ENCODE measurements at regions not wholly inside any gene's neighbourhood (a gene's known extent, or its start where the extent isn't known, plus 50 kb on each side); places are given as distances from the start of the nearest gene placed in this dataset.
A peak's percentile ranks its signal among the peaks of the same experiment; 100 is the strongest.

GRCh38 chr7:25843467-25843866 is 308.5 kb upstream of the NFE2L3 start:
- TF ChIP-seq, protein P1, sequence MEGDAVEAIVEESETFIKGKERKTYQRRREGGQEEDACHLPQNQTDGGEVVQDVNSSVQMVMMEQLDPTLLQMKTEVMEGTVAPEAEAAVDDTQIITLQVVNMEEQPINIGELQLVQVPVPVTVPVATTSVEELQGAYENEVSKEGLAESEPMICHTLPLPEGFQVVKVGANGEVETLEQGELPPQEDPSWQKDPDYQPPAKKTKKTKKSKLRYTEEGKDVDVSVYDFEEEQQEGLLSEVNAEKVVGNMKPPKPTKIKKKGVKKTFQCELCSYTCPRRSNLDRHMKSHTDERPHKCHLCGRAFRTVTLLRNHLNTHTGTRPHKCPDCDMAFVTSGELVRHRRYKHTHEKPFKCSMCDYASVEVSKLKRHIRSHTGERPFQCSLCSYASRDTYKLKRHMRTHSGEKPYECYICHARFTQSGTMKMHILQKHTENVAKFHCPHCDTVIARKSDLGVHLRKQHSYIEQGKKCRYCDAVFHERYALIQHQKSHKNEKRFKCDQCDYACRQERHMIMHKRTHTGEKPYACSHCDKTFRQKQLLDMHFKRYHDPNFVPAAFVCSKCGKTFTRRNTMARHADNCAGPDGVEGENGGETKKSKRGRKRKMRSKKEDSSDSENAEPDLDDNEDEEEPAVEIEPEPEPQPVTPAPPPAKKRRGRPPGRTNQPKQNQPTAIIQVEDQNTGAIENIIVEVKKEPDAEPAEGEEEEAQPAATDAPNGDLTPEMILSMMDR (IDR thresholded peaks at IDR 0.05): no peak
- Mint-ChIP-seq H3K4me1 (ENCODE audit: low read depth) (peaks cover 9% of the 10 kb centered on the region; the same call in 1 of the 2 replicates), H3K4me3 (no peak overlapping the region), H3K27ac (no peak overlapping the region), H3K36me3 (ENCODE audit: low read depth) (no peaks in the 10 kb centered on the region), H3K27me3 (ENCODE audit: insufficient read depth) (peaks cover 3% of the 10 kb centered on the region; the same call in 1 of the 2 replicates), H3K9me3 (peaks cover 6% of the 10 kb centered on the region)
- no peak for DNase-seq

GRCh38 chr7:25844102-25844870 is 307.7 kb upstream of the NFE2L3 start:
- peaks cover 12% of the 10 kb centered on the region; the same call in 1 of the 2 replicates for H3K4me1 Mint-ChIP-seq (ENCODE audit: low read depth)
- H3K27ac Mint-ChIP-seq: no peak overlapping the region
- DNase-seq: no peak
- TF ChIP-seq, protein P1 (IDR thresholded peaks at IDR 0.05): no peak
- H3K4me3 Mint-ChIP-seq: no peak overlapping the region
- peaks cover 6% of the 10 kb centered on the region for H3K9me3 Mint-ChIP-seq
- H3K36me3 Mint-ChIP-seq (ENCODE audit: low read depth): no peaks in the 10 kb centered on the region
- peaks cover 3% of the 10 kb centered on the region; the same call in 1 of the 2 replicates for H3K27me3 Mint-ChIP-seq (ENCODE audit: insufficient read depth)

DNA sequence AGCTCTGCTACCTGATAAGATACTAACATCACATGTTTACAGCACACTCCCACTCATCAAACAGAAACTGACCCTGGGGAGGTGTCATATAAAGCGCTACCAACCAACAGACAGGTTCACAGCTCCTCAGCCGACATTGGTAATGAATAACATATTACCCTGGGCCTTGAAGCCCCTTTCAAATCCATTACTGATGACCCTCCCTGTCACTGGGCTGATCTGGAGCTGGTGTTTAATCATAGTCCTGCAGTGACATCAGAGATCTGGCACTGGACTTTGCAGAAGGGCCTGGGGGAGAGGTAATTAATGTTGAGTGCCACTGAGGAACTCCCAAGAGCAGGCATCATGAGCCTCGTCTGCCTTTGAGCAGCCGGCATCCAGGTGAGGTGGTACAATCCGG is 306.5 kb upstream of the NFE2L3 start:
- H3K36me3 Mint-ChIP-seq (ENCODE audit: low read depth): no peaks in the 10 kb centered on the region
- no peak overlapping the region for H3K4me3 Mint-ChIP-seq
- H3K27me3 Mint-ChIP-seq (ENCODE audit: insufficient read depth): peaks cover 6% of the 10 kb centered on the region; the same call in 1 of the 2 replicates
- peaks cover 24% of the 10 kb centered on the region for H3K4me1 Mint-ChIP-seq (ENCODE audit: low read depth)
- no peak overlapping the region for H3K27ac Mint-ChIP-seq
- TF ChIP-seq, protein P1 (IDR thresholded peaks at IDR 0.05): no peak
- peaks cover 6% of the 10 kb centered on the region for H3K9me3 Mint-ChIP-seq
- DNase-seq: no peak

DNA sequence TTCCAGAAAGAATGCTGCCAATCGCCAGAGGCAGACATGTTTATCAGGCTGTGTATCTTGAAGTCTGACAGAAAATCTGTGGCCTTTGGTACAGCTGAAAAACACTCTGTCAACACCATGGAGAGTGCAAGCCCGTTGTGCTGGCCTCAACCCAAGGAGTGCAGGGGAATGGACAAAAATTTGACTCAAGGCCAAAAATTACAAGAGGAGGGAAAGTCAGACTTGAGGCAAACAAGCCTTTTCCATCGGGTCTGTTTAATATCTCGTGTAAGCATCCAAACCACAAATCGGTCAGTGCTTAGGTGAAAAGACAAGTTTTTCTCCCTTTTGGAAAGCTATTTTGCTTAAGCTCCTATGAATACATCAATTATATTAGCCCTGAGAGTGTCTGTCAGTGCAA is 305.3 kb upstream of the NFE2L3 start:
- Mint-ChIP-seq H3K27ac (no peak overlapping the region), H3K4me1 (ENCODE audit: low read depth) (peaks cover 32% of the 10 kb centered on the region), H3K9me3 (peaks cover 6% of the 10 kb centered on the region), H3K27me3 (ENCODE audit: insufficient read depth) (peaks cover 10% of the 10 kb centered on the region), H3K4me3 (no peak overlapping the region), H3K36me3 (ENCODE audit: low read depth) (no peaks in the 10 kb centered on the region)
- no peak for DNase-seq
- TF ChIP-seq, protein P1 (IDR thresholded peaks at IDR 0.05): no peak

DNA sequence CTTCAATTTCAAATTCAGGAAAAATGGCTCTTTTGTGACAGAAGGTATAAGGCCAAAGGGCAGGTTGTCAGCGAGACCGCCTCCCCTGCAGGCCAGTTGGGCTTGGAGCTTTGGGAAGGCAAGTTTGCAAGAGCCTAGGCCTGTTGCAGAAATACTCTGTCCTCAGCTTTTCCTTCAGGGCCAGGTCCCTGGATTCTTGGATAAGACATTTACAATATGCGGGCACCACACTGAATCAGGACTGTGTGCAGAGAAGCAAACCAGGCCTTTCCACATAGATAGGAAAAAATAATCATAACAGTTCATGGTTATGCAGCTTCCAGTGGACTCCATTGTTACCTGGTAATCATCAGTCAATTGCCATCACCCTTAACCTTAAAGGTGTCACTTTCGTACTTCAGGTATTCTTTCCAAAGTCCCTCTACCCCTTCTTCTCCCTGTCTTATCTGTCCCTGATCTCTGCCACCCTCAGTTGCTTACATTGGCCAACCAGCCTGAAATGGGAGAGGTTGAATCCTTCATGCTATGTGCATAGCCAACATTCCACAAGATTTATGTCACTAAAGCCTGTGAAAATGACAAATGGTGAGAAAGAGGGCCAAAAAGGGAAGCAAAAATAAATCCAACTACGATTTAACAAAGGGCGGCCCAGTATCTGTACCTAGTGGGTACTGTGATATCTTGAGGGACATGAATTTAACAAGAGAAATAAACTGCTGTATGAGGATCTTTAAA is 304.5 kb upstream of the NFE2L3 start:
- peaks cover 13% of the 10 kb centered on the region for H3K27me3 Mint-ChIP-seq (ENCODE audit: insufficient read depth)
- DNase-seq: peak; percentile 19
- peaks cover 6% of the 10 kb centered on the region for H3K9me3 Mint-ChIP-seq
- no peaks in the 10 kb centered on the region for H3K36me3 Mint-ChIP-seq (ENCODE audit: low read depth)
- H3K4me1 Mint-ChIP-seq (ENCODE audit: low read depth): peaks cover 35% of the 10 kb centered on the region
- TF ChIP-seq, protein P1 (IDR thresholded peaks at IDR 0.05): no peak
- H3K4me3 Mint-ChIP-seq: no peak overlapping the region
- H3K27ac Mint-ChIP-seq: no peak overlapping the region; the same call in 1 of the 2 replicates

All from HFFc6 (cell line).